CD14-positive monocyte (primary cell): ENCODE measurements at regions not wholly inside any gene's neighbourhood (a gene's known extent, or its start where the extent isn't known, plus 50 kb on each side); places are given as distances from the start of the nearest gene placed in this dataset.

ENCODE experiments used
- DNase-seq, 3 donors: peaks; one replicate each; pipeline ENCODE4 v3.0.0-alpha.2; 2011 to 2022
- H2AFZ ChIP-seq: 2 replicates; pipeline ENCODE4 v1.6.0; 2012; ENCODE audit warnings: mild to moderate bottlenecking, low read depth, low read length, inconsistent platforms; ENCODE audit not compliant: insufficient read depth, poor library complexity, severe bottlenecking
- H3K27ac ChIP-seq, 2 donors: 1 replicate in 1 of 2; 2 replicates in 1 of 2; pipeline ENCODE4 v1.5.1; 2012 to 2013; ENCODE audit warnings: low read length in 2 of 2, control low read depth in 1 of 2, inconsistent platforms in 1 of 2, low read depth in 1 of 2, mild to moderate bottlenecking in 1 of 2
- H3K27me3 ChIP-seq, 2 donors: one replicate each; pipeline versions ENCODE4 v1.6.0 to v1.6.1; 2011 to 2013; ENCODE audit warnings: low read length in 2 of 2; ENCODE audit not compliant: control insufficient read depth in 2 of 2, insufficient read depth in 2 of 2
- H3K36me3 ChIP-seq, 2 donors: replicated peaks in 1 of 2; 1 replicate in 1 of 2; 2 replicates in 1 of 2; pipeline versions ENCODE4 v1.5.1 to v1.6.1; 2012 to 2013; ENCODE audit warnings: low read length in 2 of 2, control low read depth in 1 of 2, inconsistent platforms in 1 of 2, mild to moderate bottlenecking in 1 of 2; ENCODE audit not compliant: insufficient read depth in 2 of 2, control insufficient read depth in 1 of 2
- H3K4me1 ChIP-seq, 2 donors: 1 replicate in 1 of 2; 2 replicates in 1 of 2; pipeline versions ENCODE4 v1.5.1 to v1.6.1; 2012 to 2013; ENCODE audit warnings: low read length in 2 of 2, control low read depth in 1 of 2, inconsistent platforms in 1 of 2, mild to moderate bottlenecking in 1 of 2, moderate library complexity in 1 of 2; ENCODE audit not compliant: insufficient read depth in 2 of 2, control insufficient read depth in 1 of 2
- H3K4me2 ChIP-seq: replicated peaks from 2 replicates; pipeline ENCODE3; 2012; ENCODE audit warnings: low read length, moderate library complexity, mild to moderate bottlenecking; ENCODE audit not compliant: poor library complexity, severe bottlenecking; ENCODE audit errors: extremely low read depth
- H3K4me3 ChIP-seq, 3 experiments: fragments of 200-600 bp in 1 of 3; sonication (generic) in 1 of 3; replicated peaks in 1 of 3; 1 replicate in 2 of 3; 2 replicates in 1 of 3; pipeline ENCODE4 v1.5.1; 2011 to 2013; ENCODE audit warnings: low read length in 3 of 3, mild to moderate bottlenecking in 3 of 3, control low read depth in 2 of 3, low read depth in 2 of 3, inconsistent platforms in 1 of 3, moderate library complexity in 1 of 3
- H3K79me2 ChIP-seq: 2 replicates; pipeline ENCODE4 v1.6.0; 2012; ENCODE audit warnings: mild to moderate bottlenecking, control low read depth, inconsistent platforms, low read length, moderate library complexity; ENCODE audit not compliant: insufficient read depth
- H3K9ac ChIP-seq: 2 replicates; pipeline ENCODE4 v1.6.0; 2017; ENCODE audit warnings: low read length, mild to moderate bottlenecking; ENCODE audit not compliant: insufficient read depth, poor library complexity, severe bottlenecking
- H3K9me3 ChIP-seq, 2 donors: replicated peaks in 1 of 2; 1 replicate in 1 of 2; 2 replicates in 1 of 2; pipeline versions ENCODE4 v1.5.1 to v1.6.1; 2012 to 2013; ENCODE audit warnings: low read length in 2 of 2, control low read depth in 1 of 2; ENCODE audit not compliant: control insufficient read depth in 1 of 2, insufficient read depth in 1 of 2
- H4K20me1 ChIP-seq: 2 replicates; pipeline ENCODE4 v1.6.0; 2012; ENCODE audit warnings: mild to moderate bottlenecking, low read length, control low read depth, moderate library complexity; ENCODE audit not compliant: insufficient read depth
- H3K27ac Mint-ChIP-seq, 7 donors: one replicate each; pipeline ENCODE4 v1.8.0; 2020; ENCODE audit warnings: mild to moderate bottlenecking in 7 of 7, mixed read lengths in 7 of 7, moderate library complexity in 6 of 7, inconsistent platforms in 2 of 7
- H3K27me3 Mint-ChIP-seq, 3 donors: one replicate each; pipeline ENCODE4 v1.8.0; 2021 to 2022; ENCODE audit warnings: low read depth in 3 of 3, mild to moderate bottlenecking in 3 of 3, mixed read lengths in 3 of 3, moderate library complexity in 3 of 3, inconsistent platforms in 1 of 3
- H3K36me3 Mint-ChIP-seq, 2 donors: one replicate each; pipeline ENCODE4 v1.8.0; 2020; ENCODE audit warnings: mixed read lengths in 2 of 2, inconsistent platforms in 1 of 2, mild to moderate bottlenecking in 1 of 2
- H3K4me1 Mint-ChIP-seq: one replicate; pipeline ENCODE4 v1.8.0; 2020; ENCODE audit warnings: mild to moderate bottlenecking, mixed read lengths
- H3K4me3 Mint-ChIP-seq, 2 donors: one replicate each; pipeline ENCODE4 v1.8.0; 2020; ENCODE audit warnings: mild to moderate bottlenecking in 2 of 2, mixed read lengths in 2 of 2, moderate library complexity in 1 of 2
- H3K9me3 Mint-ChIP-seq, 7 donors: one replicate each; pipeline ENCODE4 v1.8.0; 2020 to 2022; ENCODE audit warnings: mixed read lengths in 7 of 7, mild to moderate bottlenecking in 6 of 7, moderate library complexity in 6 of 7, inconsistent platforms in 2 of 7
- CTCF ChIP-seq: fragments of 200-600 bp; IDR thresholded peaks from one replicate; pipeline ENCODE4 v1.8.0; 2022; ENCODE audit warnings: antibody characterized with exemption, mild to moderate bottlenecking
- WGBS: methylation state at CpG from one replicate; pipeline ENCODE4 v1.1.5; 2013; ENCODE audit warnings: missing lambda C conversion rate; ENCODE audit not compliant: insufficient coverage; 5-methylcytosine and 5-hydroxymethylcytosine counted together
- intact Hi-C, 2 donors: fragments of 100-400 bp; cut with micrococcal nuclease; formaldehyde crosslinking; loops; one replicate each; pipeline versions ENCODE4 v1.15.0 to v1.15.1; 2023

GRCh38 chr1:194052514-194053338 is 866.3 kb upstream of the B3GALT2 start:
- H3K4me1 ChIP-seq = no peaks in the 10 kb centered on the region
- peaks cover 0 to 2% (median under 1%) of the 10 kb centered on the region in 7 donors for H3K9me3 Mint-ChIP-seq
- WGBS = no CpG with 5 or more reads among the region's 2 CpGs

DNA sequence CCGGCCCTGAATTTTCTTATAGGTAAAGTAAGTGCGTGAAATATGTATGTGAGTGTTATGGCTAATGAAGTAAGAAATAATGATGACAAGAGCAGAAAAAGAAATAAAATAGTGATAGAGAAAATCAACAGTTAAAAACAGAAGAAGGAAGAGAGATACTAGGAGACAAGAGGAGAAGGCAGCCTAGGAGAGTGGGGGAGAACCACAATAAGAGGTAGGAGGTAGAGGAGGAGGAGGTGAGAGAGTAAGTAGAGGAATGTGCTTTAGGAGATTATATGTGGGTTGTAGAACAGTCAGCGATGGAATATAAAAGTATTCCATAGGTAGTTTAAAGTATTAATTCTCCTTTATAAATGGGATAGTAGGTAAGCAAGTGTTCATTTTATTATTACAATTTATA is 861.5 kb upstream of the B3GALT2 start:
- H3K4me3 ChIP-seq = no peak overlapping the region
- H3K4me1 ChIP-seq = no peaks in the 10 kb centered on the region
- 100% methylated on average over 2 of the region's 3 CpGs for WGBS
- H3K9me3 ChIP-seq = no peaks in the 10 kb centered on the region
- no peaks in the 10 kb centered on the region for H3K4me1 Mint-ChIP-seq
- H3K79me2 ChIP-seq = no peaks in the 10 kb centered on the region
- H3K4me3 Mint-ChIP-seq = no peak overlapping the region
- DNase-seq = no peak
- H3K27me3 ChIP-seq = no peaks in the 10 kb centered on the region
- H3K27ac Mint-ChIP-seq = no peak overlapping the region
- no peak overlapping the region for H3K27ac ChIP-seq
- H3K4me2 ChIP-seq = no peak overlapping the region
- H3K9ac ChIP-seq = no peak overlapping the region
- no peak for TF ChIP-seq CTCF
- no peaks in the 10 kb centered on the region for H3K36me3 ChIP-seq
- H3K36me3 Mint-ChIP-seq = no peaks in the 10 kb centered on the region
- intact Hi-C loops = no loop called here
- no peaks in the 10 kb centered on the region for H4K20me1 ChIP-seq
- H3K27me3 Mint-ChIP-seq = peaks cover 0 to 3% (median 1%) of the 10 kb centered on the region in 3 donors
- no peak overlapping the region for H2AFZ ChIP-seq
- H3K9me3 Mint-ChIP-seq = peaks cover 0 to 3% (median 0%) of the 10 kb centered on the region in 7 donors

More at GRCh38 chr1:194052514-194053338, 866.3 kb upstream of the B3GALT2 start:
- Histone ChIP-seq H3K36me3 (no peaks in the 10 kb centered on the region), H3K27me3 (no peaks in the 10 kb centered on the region), H3K4me2 (no peak overlapping the region), H3K4me3 (no peak overlapping the region), H3K79me2 (no peaks in the 10 kb centered on the region), H3K9ac (no peak overlapping the region), H4K20me1 (no peaks in the 10 kb centered on the region), H3K27ac (no peak overlapping the region), H3K9me3 (no peaks in the 10 kb centered on the region), H2AFZ (no peak overlapping the region)
- peaks cover 4% of the 10 kb centered on the region for H3K4me1 Mint-ChIP-seq
- H3K27ac Mint-ChIP-seq = no peak overlapping the region
- no peak overlapping the region for H3K4me3 Mint-ChIP-seq
- intact Hi-C loops = no loop called here
- peaks cover 0 to 3% (median under 1%) of the 10 kb centered on the region in 3 donors for H3K27me3 Mint-ChIP-seq
- TF ChIP-seq CTCF = no peak
- no peaks in the 10 kb centered on the region for H3K36me3 Mint-ChIP-seq
- DNase-seq = no peak
